ENCODE measurements at regions not wholly inside any gene's neighbourhood (a gene's known extent, or its start where the extent isn't known, plus 50 kb on each side); places are given as distances from the start of the nearest gene placed in this dataset.

DNA sequence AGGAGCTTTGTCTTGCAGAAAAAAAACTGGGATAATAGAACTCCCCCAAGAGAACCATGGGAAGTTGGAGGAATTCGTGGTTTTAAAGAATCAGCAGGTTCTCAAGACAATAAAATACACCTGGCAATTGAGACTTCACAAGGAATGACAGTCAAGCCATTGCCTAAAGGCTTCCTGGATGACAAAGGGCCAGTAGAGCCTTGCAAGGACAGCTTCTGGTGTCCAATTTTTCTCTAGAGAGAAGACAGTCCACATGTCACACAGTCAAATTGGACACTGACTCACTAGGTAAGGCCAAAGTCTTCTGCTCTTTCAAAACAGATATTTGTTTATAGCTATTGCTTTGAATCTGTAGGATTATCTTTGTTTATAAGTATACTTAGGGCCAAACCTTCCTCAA is 80.3 kb upstream of the BMP5 start:
- Histone ChIP-seq H3K4me1 (ENCODE audit: control insufficient read depth, extremely low read depth, insufficient read depth, low read length) (no peaks in the 10 kb centered on the region), H3K4me3 (ENCODE audit: control insufficient read depth in 2 of 3, extremely low read depth in 1 of 3, insufficient read depth in 2 of 3, low read depth in 1 of 3, low read length in 3 of 3) (no peak overlapping the region), H3K27ac (ENCODE audit: control insufficient read depth, insufficient read depth, low read length) (no peak overlapping the region), H3K36me3 (ENCODE audit: control insufficient read depth in 2 of 2, extremely low read depth in 1 of 2, insufficient read depth in 2 of 2, low read length in 2 of 2) (no peaks in the 10 kb centered on the region), H4K20me1 (ENCODE audit: control insufficient read depth, extremely low read depth, insufficient read depth, low read length) (no peaks in the 10 kb centered on the region), H3K9me3 (ENCODE audit: control insufficient read depth, low read depth, low read length) (no peaks in the 10 kb centered on the region), H3K9ac (ENCODE audit: control insufficient read depth, extremely low read depth, insufficient read depth, low read length) (no peak overlapping the region), H3K4me2 (ENCODE audit: control insufficient read depth, extremely low read depth, insufficient read depth, low read depth, low read length) (no peak overlapping the region), H3K9me1 (ENCODE audit: control insufficient read depth, extremely low read depth, insufficient read depth, low read length) (no peaks in the 10 kb centered on the region), H3K27me3 (ENCODE audit: control insufficient read depth, extremely low read depth, insufficient read depth, low read length) (no peaks in the 10 kb centered on the region), H2AFZ (ENCODE audit: control insufficient read depth, low read length) (no peak overlapping the region), H3K79me2 (ENCODE audit: control insufficient read depth, insufficient read depth, low read length) (no peaks in the 10 kb centered on the region)
- dilution Hi-C loops (cut with MboI; ENCODE audit: extremely low pct_ligation_motif_present, low sequenced_read_pairs), result loop anchor here (25.0 kb wide), 1 partner anchor 668 kb away; no protein-coding TSS in a partner anchor
- FAIRE-seq (no peak), DNase-seq (ENCODE audit: low read depth, low spot score) (no peak)
- TF ChIP-seq, protein P1, sequence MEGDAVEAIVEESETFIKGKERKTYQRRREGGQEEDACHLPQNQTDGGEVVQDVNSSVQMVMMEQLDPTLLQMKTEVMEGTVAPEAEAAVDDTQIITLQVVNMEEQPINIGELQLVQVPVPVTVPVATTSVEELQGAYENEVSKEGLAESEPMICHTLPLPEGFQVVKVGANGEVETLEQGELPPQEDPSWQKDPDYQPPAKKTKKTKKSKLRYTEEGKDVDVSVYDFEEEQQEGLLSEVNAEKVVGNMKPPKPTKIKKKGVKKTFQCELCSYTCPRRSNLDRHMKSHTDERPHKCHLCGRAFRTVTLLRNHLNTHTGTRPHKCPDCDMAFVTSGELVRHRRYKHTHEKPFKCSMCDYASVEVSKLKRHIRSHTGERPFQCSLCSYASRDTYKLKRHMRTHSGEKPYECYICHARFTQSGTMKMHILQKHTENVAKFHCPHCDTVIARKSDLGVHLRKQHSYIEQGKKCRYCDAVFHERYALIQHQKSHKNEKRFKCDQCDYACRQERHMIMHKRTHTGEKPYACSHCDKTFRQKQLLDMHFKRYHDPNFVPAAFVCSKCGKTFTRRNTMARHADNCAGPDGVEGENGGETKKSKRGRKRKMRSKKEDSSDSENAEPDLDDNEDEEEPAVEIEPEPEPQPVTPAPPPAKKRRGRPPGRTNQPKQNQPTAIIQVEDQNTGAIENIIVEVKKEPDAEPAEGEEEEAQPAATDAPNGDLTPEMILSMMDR (optimal IDR thresholded peaks at IDR 0.05 in 1 of 3, IDR thresholded peaks at IDR 0.05 in 1 of 3, conservative IDR thresholded peaks at IDR 0.05 in 1 of 3; ENCODE audit: extremely low read depth in 1 of 3, insufficient read depth in 2 of 3, low read length in 3 of 3), result no peak
- no peak for TF ChIP-seq EZH2 (IDR thresholded peaks at IDR 0.05; ENCODE audit: low read length)

DNA sequence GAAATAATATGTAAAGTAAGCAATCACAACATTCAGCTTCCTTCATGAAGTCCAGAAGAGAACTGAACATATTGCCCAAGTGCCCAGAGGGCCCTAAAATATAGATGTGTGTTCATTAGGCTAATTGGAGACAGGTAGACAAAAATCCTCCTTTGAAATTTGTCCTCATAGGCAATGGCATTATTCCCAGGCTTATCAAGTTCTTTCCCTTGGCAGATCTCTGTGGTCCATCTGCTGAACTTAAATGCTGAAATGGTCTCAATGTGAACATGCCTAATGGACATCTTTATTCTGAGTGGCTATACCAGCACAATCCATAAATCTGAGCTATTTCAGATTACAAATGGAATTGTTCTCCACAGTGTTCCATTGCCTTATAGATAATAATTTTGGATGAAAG is 79.0 kb upstream of the BMP5 start:
- FAIRE-seq, result no peak
- H3K9me3 ChIP-seq (ENCODE audit: control insufficient read depth, low read depth, low read length), result no peaks in the 10 kb centered on the region
- H3K9me1 ChIP-seq (ENCODE audit: control insufficient read depth, extremely low read depth, insufficient read depth, low read length), result no peaks in the 10 kb centered on the region
- H3K36me3 ChIP-seq (ENCODE audit: control insufficient read depth in 2 of 2, extremely low read depth in 1 of 2, insufficient read depth in 2 of 2, low read length in 2 of 2), result no peaks in the 10 kb centered on the region
- TF ChIP-seq, protein P1 (optimal IDR thresholded peaks at IDR 0.05 in 1 of 3, IDR thresholded peaks at IDR 0.05 in 1 of 3, conservative IDR thresholded peaks at IDR 0.05 in 1 of 3; ENCODE audit: extremely low read depth in 1 of 3, insufficient read depth in 2 of 3, low read length in 3 of 3), result no peak
- TF ChIP-seq EZH2 (IDR thresholded peaks at IDR 0.05; ENCODE audit: low read length), result no peak
- H3K4me1 ChIP-seq (ENCODE audit: control insufficient read depth, extremely low read depth, insufficient read depth, low read length), result no peaks in the 10 kb centered on the region
- H3K9ac ChIP-seq (ENCODE audit: control insufficient read depth, extremely low read depth, insufficient read depth, low read length), result no peak overlapping the region
- no peaks in the 10 kb centered on the region for H3K27me3 ChIP-seq (ENCODE audit: control insufficient read depth, extremely low read depth, insufficient read depth, low read length)
- no peak overlapping the region for H3K4me3 ChIP-seq (ENCODE audit: control insufficient read depth in 2 of 3, extremely low read depth in 1 of 3, insufficient read depth in 2 of 3, low read depth in 1 of 3, low read length in 3 of 3)
- no peak overlapping the region for H3K27ac ChIP-seq (ENCODE audit: control insufficient read depth, insufficient read depth, low read length)
- no peaks in the 10 kb centered on the region for H3K79me2 ChIP-seq (ENCODE audit: control insufficient read depth, insufficient read depth, low read length)
- dilution Hi-C loops (cut with MboI; ENCODE audit: extremely low pct_ligation_motif_present, low sequenced_read_pairs), result loop anchor here (25.0 kb wide), 1 partner anchor 667 kb away; no protein-coding TSS in a partner anchor
- no peak overlapping the region for H3K4me2 ChIP-seq (ENCODE audit: control insufficient read depth, extremely low read depth, insufficient read depth, low read depth, low read length)
- H4K20me1 ChIP-seq (ENCODE audit: control insufficient read depth, extremely low read depth, insufficient read depth, low read length), result no peaks in the 10 kb centered on the region
- no peak for DNase-seq (ENCODE audit: low read depth, low spot score)
- H2AFZ ChIP-seq (ENCODE audit: control insufficient read depth, low read length), result no peak overlapping the region

All from keratinocyte (primary cell).